ENCODE measurements at regions not wholly inside any gene's neighbourhood (a gene's known extent, or its start where the extent isn't known, plus 50 kb on each side); places are given as distances from the start of the nearest gene placed in this dataset.

DNA sequence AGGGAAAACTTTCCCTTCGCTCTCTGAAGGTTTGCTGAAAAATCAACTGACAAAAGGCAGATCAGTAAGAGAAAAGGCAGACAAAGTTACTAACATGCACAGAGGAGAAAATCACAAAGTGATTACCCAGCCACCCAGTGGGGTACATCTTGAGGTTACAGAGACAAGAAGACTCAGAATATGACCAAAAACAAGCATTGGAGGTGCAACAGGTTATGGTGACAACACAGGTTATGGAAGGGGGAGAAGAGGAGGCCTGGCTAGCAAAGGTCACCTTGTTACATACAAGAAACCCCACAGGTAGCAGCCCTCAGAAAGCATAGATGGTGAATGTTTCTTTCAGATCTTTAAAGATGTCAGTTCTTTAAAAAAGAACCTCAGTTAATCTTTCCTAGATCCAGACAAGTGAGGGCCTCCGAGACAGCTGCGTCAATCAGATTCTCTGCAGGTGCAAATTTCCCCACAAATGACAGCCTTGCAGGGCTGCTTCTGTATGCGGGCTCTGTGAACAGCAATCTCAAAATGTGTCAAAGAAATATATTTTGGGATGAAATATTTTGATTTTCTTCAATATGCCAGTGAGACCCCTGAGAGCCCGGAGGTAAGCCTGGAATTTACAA is 207.6 kb upstream of the RAB4A start:
- DNase-seq (ENCODE audit: low spot score): no peak

DNA sequence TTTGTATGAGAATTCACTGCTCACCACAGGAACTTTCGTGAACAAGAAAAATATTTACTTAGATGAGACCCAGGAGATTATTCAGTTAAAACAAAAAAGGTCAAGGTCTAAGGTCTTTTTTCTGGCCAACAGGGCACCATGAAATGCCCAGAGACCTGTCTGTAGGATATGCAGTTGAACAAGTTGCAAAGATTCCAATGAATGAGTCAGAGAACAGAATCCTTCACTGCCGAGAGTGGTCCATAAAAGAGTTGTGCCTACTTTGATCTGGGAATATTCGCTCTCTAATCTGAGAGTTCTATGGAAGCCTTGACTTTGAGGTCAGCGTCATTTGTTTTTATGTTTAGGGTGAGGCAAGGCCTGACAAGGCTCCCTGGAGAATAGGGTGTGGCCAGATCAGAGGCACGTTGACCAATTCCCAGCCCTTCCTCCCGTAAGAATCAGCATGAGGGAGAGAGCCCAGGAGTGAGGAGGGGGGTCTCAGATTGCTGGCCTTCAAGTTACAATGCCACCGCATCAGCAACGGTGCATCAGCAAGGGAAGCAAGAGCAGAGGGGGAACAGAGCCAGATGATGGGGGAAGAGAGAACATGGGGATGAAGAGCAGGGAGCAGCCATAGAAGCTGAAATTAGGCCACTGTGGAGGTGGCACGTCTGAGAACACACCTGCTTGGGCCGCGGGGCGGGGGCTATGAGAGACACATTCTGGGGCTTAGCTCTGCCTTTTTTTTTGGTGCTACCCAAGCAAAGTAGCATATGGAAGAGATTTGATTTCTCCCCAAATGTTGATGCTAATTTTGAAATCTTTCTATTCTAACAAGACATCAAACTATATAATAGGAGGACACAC is 206.4 kb upstream of the RAB4A start:
- no peak for DNase-seq (ENCODE audit: low spot score)

DNA sequence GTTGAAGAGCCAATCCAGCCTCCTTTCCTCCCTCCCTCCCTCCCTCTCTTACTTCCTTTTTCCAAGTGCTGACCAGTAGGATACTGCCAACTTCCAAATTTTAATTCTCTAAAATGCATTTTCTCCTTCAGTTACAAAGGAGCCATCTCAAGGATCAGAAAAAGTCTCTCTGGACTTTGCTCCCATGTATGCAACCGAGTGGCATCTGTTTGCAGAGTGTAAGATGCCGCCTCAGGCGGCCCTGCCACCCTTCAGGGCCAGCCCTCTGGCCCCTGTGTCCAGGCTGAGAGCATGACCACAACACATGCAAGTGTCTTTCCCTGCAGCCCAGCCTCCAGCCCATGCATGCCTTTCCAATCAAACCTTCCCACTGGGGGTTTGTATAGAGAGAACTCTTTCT is 205.3 kb upstream of the RAB4A start:
- no peak for DNase-seq (ENCODE audit: low spot score)

DNA sequence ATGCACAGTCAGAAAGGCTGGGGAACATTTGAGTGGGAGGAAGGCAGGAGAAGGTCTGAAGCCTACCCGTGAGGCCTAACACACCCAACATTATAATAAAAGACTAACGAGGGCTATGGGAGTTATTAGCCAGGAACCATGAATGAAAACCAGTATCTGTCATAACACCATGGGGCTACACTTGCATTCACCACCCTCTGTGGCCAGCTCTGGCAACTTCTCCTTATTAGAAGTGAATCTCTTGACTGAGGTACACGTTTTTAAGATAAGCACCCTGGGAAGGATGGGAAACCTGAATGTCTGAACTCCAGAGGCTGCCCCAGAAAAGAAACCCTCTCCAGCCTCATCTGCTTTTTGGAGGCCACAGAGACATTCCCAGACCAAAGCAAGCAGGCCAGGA is 204.3 kb upstream of the RAB4A start:
- no peak for DNase-seq (ENCODE audit: low spot score)

DNA sequence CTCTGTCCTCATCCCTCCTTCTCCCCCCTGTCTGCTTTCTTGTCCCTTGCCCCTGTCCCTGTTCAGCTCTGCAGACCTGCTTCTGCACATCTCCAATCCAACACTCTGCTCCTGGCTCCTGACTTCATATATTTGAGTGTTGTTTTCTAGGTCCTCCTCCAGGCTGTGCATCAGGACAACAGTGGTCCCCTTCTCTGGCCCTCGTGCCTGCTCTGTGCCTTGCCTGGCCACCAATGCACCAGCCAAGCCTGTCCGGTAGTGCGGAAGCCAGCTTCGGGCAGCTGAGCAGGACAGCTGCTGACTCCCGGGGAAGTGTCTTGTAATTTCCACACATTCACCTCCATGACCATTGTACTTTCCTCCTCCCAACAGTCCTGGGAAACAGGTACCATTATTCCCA is 203.4 kb upstream of the RAB4A start:
- no peak for DNase-seq (ENCODE audit: low spot score)

DNA sequence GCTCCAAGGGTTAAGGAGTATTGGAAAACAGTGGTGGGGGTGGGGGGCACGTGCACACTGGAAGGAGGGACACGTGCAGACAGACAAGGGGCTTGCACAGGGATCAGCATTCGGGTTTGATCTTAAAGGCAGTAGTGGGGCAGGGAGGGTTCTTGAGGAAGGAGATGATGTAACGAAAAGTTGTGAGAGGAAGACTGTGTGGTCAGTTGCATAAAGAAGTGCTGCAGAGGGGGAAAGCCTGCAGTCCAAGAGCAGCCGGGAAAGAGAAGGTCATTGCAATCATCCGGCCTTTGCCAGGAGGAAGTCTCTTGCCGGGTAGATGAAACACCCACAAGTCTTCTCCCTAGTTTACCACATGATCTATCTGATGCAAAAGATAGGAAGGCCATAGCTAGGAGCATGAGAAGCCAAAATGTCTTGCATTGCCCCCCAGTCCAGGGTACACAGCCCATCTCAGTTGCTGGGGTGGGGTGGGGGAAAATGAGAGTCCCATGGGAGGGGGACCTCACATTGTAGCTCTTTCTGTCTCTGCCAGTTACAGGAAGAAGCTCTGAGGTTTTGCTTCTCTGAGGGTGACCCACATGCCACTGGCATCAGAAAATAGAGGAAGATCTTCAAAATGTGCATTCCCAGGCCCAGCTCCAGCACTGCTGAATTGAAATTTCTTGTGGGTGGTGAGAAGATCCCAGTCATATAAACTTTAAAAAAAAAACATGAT is 202.5 kb upstream of the RAB4A start:
- no peak for DNase-seq (ENCODE audit: low spot score)

DNA sequence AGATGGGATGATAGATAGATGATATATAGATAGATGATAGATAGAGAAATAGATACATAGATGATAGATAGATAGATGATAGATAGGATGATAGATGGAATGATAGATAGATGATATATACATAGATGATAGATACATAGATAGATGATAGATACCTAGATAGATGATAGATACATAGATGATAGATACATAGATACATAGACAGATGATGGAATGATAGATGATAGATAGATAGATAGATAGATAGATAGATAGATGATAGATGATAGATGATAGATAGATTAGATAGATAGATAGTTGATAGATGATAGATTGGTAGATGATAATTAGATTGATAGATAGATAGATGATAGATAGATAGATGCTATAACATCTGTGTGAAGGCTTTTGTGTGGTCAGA is 201.7 kb upstream of the RAB4A start:
- no peak for DNase-seq (ENCODE audit: low spot score)

DNA sequence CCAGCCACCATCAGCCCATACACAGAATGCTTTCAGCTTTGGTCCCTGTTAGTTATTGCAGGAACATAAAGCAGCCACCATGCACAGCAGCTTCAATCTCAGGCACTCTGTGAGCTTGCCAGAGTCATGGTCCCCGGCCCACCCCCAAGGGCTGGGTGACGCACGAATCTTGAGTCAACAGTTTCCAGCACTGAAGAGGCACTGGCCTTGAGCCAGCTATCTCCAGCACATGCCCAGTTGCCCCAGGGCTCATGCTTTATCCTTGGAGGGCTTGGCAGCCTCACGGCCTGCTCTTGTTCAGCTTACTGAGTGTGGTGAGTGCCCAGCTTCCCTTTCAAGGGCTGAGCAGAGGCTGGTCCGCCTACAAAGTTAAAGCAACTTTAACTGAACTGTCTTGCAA is 200.7 kb upstream of the RAB4A start:
- no peak for DNase-seq (ENCODE audit: low spot score)

DNA sequence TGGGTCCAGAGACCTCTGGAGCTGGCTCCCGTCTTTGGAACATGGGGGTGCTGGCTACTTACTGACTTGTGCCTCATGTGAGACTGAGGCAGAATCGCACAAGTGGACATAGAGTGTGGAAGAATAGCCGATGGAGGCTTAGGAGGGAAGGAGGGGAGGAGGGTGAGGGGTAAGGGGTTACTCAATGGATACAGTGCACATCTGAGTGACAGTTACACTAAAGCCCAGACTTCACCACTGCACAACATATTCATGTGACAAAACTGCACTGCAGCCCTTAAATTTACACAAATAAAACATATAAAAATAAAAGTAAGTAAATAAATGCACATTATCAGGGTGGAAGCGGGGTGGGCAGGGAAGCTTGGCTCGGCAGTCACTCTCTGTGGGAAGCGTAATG is 197.7 kb upstream of the RAB4A start:
- DNase-seq (ENCODE audit: low spot score): no peak

DNA sequence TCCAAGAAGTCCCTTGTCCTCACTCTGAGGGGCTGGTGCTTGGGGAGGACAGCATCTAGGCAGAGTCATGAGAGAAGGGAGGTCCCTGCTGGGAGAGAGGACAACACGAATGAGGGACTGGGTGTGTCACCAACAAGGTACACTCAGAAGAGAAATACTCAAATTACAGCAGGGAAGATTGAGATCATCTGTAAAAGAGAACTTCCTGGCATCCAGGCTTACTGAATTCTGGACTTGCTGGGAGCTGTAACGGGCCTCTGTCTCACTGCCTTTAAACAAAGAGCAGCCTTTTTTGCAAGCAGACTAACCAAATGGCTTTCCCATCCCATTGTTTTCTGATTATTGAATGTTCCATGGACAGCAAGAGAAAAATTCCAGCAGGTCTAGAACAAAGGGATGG is 195.7 kb upstream of the RAB4A start:
- DNase-seq (ENCODE audit: low spot score): no peak

DNA sequence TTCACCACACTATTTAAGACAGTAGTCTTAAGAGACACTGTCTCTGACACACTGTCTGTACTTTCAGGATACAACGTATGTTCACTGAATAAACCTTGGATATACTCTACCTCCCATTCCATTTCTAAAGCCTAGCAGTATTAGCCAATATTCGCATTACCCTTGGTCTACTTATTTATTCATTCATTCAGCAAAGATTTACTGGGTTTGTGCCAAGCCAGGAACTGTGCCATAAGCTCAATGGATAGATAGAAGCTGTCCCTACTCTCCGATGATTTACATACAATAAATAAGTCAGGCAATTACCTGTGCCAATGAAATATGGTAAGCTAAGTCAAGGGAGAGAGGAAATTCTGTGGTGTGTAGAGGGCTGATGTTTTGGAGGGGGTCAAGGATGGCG is 195.2 kb upstream of the RAB4A start:
- no peak for DNase-seq (ENCODE audit: low spot score)

DNA sequence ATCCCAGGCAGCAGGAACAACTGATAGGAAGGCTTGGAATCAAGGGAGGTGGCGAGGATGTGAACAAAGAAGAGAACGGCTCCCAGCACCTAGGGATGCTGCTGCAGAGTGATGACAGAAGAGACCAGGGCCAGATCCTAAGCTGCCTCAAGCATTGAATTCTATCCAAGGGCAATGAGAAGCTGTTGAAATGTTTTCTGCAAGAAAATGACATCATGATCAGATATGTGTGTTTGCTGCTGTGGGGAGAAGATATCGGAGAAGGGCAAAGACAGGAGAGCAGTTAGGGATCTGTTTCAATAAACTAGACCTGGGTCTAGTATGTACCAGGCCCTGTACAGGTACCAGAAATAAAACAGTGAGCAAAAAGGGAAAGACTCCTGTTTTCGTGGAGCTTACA is 194.7 kb upstream of the RAB4A start:
- no peak for DNase-seq (ENCODE audit: low spot score)

DNA sequence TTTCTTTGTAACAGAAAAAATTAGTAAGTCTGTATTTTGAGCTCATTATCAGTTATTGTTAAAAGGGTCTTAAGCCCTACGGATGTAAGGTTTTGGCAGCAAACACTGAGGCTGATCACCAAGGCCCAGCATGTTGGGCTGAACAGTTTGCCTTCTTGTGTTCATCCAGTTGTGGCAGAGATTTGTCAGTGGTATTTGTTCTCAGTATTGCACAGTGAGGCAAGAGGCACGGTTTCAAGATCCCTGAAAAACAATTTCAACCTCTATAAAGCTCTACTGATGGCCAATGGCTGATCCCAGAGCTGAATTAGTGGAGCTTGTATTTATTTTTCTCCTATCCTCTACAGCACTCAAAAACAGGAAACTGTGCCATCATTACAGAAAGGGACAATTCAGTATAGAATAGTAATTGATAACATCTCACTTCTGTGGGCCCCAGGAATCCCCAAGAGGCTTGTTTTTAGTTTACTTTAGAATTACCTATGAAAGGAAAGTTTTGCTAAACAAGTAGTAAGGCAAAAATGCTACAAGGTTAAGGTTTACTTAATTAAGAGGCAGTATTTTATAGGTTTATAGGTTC is 191.8 kb upstream of the RAB4A start:
- DNase-seq (ENCODE audit: low spot score): no peak

DNA sequence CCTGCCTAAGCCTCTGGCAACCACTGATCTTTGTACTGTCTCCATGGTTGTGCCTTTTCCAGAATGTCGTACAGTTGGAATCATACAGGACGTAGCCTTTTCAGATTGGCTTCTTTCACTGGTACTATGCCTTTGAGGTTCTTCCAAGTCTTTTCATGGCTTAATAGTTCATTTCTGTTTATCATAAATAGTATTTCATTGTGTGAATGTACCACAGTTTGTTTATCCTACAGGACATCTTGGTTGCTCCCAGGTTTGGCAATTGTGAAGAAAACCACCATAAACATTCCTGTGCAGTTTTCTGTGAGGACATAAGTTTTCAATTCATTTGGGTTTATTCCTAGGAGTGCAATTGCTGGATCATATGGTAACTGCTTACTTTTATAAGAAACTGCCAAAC is 190.6 kb upstream of the RAB4A start:
- DNase-seq (ENCODE audit: low spot score): no peak

DNA sequence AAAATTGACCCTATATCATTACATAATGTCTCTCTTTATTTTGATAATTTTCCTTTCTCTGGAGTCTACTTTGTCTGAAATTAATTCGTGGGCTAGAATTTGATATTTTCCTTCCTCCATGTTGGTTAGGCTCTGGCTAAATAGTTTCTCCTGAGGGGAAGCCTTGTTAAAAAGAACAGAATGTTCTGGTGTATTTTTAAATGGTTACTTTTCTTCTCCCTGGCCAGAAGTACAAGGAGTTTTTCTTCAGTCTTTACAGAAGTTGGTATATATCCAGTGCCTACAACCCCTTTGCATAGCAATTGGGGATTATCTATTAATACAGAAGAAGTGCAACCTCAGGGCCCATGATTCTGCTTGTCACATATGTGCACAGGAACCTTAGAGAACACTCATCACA is 185.6 kb upstream of the RAB4A start:
- DNase-seq (ENCODE audit: low spot score): no peak

DNA sequence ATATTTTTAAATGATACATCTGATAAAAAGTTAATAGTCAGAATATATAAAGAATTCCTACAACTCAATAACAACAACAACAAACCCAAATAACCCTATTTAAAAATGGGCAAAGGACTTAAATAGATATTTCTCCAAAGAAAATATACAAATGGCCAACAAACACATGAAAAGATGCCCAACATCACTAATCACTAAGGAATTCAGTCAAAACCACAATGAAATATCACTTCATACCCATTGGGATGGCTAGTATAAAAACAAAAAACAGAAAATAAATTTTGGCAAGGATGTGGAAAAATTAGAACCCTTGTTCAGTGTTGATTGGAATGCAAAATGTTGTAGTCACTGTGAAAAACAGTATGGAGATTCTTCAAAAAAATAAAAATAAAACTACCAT is 184.8 kb upstream of the RAB4A start:
- DNase-seq (ENCODE audit: low spot score): no peak

DNA sequence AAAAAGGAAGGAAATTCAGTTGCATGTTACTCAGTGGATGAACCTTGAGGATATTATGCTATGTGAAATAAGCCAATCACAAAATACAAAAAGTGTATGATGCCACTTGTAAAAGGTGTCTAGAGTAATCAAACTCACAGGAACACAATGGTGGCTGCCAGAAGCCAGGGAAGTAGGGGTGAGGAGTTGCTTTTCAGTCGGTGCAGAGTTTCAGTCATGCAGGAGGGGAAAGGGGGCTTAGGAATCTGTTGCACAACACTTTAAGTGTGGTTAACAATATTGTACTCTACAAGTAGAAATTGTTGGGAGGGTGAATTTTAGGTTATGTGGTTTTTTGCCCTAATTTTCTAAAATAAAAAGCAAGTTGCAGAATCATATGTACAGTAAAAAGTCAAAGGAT is 184.2 kb upstream of the RAB4A start:
- DNase-seq (ENCODE audit: low spot score): no peak

DNA sequence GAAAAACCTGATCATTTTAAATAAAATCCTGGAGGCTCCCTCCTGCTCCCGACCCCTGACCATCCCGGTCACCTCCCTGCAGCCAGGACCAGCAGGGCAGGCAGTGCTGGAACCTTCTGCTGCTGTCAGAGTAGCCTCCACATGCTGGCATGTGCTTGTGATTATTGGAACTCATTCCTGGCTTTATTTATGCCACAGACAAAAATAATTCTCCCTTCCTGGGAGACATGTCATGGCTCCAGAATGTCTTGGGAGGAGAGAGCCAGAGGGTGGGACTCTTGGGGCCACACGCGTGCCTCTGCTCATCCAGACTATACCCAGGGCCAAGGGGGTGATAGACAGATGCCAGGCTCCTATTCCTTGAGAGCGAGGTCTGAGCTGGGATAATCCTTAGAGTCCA is 183.6 kb upstream of the RAB4A start:
- DNase-seq (ENCODE audit: low spot score): no peak

DNA sequence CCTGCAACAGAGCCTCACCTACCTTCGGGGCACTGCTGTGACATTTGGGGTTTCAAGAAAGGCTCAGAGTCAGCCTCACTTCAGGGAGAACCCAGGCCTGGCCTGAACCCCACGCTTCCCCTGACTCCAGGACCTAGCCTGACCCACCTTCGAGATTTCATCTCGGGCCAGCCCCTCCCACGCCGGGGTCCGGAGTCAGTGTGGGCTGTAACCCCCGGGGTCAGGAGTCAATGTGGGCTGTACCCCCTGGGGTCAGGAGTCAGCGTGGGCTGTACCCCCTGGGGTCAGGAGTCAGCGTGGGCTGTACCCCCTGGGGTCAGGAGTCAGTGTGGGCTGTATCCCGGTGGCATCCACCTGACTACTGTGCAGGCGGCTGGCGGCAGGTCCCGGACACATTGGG is 183.0 kb upstream of the RAB4A start:
- DNase-seq (ENCODE audit: low spot score): no peak

DNA sequence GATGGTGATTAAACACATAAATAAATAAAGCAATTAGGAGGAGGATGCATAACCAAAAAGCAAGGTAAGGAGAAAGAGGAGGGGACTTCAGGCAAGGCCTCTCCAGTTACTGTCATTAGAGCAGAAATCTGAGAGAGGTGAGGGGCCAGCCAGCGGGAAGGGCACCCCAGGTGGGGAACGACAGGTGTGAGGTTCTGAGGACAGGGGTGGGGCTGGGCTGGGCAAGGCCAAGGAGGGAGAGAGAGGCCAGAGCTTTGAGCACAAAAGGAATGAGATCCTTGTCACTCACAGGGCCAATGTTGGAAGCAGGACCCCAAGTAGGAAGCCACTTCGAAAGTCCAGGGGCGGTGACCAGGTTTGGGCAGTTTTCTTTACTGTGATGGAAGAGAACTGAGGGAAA is 182.2 kb upstream of the RAB4A start:
- DNase-seq (ENCODE audit: low spot score): no peak

DNA sequence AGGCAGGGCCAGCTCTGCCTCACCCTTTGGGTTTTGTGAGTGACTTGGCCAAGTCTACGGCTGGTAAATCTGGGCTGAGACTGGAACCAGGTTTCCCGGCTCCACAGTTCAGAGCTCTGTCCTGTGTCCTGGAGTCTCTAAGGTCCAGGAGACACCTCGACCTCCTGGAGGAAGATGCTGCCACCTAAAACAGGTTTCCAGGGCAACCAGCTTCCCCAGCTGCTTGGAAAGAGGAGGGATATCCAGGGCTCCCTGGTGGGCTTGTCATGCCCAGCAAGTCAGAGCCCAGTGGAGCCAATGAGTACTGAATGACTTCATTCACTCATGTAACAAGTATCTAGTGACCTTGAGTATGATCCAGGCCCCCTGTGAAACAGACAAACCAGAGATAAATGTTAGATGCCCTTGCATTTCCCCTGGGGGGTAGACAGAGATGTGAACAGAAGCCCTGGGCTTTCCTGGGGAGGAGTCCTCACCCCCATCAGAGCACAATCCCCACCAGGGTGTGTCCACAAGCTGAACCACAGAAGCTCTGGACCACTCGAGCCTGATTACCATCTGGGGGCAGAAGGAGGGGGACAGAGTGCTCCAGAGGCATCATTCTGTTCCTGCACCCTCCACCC is 181.2 kb upstream of the RAB4A start:
- DNase-seq (ENCODE audit: low spot score): no peak

DNA sequence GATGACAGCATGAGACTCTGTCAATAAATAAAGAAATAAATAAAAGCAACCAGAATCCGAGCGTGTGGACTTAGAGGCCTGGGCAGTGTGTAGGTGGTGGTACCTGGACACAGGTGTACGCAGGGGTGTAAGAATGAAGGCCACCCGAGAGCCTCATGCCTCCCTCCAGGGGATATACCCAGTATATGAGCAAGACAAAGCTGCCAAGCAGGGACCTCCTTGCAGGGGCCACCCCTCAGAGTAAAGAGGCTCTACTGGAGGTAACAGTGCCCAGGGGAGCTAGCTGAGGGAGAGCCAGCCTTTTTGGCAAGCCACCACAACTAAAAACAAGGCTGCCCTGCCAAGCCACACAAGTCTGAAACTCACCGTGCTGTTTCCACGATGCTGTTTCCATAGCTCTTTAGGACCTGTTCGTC is 179.2 kb upstream of the RAB4A start:
- no peak for DNase-seq (ENCODE audit: low spot score)
